ENCODE measurements at regions not wholly inside any gene's neighbourhood (a gene's known extent, or its start where the extent isn't known, plus 50 kb on each side); places are given as distances from the start of the nearest gene placed in this dataset.

- TF ChIP-seq SMARCC2 (IDR thresholded peaks at IDR 0.05; ENCODE audit: low read depth) (no peak), RREB1 (CRISPR knock-in tag; IDR thresholded peaks at IDR 0.05) (peak; percentile 52; the same call in 1 of the 2 replicates), GMEB1 (CRISPR knock-in tag; IDR thresholded peaks at IDR 0.05) (no peak)
These were observed 151.6 kb downstream of the TOMM20 start (continued) for GRCh38 chr1:234976861-234977680.

All from K562 (cell line).